GM19452 (cell line): ENCODE measurements at regions not wholly inside any gene's neighbourhood (a gene's known extent, or its start where the extent isn't known, plus 50 kb on each side); places are given as distances from the start of the nearest gene placed in this dataset.

Experiments used
- ATAC-seq: cut with Tn5 transposase; IDR thresholded peaks from one replicate; pipeline ENCODE4 v1.9.1; 2021; ENCODE audit not compliant: unreplicated experiment

DNA sequence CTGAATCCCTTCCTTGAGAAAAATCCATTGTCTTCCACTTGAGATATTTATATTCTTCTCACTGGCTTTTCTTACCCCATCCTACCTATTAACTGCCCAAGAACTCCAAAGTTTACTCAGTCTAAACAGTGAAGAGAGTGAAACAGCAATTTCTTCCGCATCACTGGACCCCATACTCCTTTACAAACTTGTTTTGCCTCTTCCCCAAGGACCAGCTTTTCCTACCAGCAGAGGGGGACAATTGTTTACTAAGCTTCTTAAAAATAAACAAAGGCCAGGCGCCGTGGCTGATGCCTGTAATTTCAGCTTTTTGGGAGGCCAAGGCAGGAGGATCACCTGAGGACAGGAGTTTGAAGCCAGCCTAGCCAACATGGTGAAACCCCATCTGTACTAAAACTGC lies 52.0 kb downstream of the LRATD1 start:
- no peak for ATAC-seq

DNA sequence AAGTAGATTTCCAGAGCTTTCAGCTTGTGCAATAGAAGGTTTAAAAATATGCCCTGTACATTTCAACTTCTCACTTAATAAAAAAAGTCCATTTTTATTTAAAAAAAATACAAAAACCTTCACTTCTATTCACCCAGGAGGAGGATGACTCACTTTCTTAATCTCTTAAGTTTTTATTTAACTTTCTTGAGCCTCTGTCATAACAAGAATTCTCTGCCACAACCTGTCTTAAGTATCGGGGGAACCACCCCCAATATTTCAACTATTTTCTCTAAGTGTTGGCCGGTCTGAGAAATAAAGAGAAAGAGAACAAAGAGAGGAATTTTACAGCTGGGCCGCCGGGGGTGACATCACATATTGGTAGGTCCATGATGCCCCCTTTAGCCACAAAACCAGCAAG lies 58.4 kb downstream of the LRATD1 start:
- ATAC-seq, result no peak

DNA sequence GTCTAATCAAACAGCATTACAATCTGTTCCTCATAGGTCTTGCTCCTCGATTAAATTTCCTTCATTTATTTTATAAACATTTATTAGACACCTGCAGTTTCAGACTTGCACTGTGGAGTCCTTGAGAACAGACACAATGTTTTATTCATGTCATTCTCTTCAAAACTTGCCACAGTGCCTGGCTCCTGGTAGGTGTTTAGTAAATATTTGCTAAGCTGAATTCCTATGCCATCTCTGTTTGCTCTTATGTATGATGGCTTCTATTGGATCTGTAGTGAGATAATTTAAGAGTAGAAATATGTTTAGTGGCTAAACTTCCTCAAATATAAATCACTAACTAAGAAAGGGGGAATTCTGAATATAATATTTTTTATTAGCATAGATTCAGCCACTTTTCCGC lies 61.4 kb downstream of the LRATD1 start:
- ATAC-seq, result no peak

DNA sequence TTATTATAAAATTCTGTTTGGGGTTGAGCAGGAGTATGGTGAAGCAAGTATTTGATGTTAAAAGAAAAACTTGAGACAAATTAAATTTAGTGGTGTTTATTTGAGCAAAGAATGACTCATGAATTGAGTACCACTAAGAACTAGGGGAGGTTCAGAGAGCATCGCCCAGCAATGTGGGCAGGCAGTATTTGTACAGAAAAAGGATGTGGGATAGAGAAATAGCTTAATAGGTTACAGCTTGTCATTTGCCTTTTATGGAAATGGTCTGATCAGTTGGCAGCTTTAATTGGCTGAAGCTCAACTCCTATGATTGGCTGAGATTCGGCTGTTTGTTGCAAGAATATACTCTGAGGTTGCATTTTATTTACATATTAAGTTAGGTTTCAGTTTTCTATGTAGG lies 68.2 kb downstream of the LRATD1 start:
- no peak for ATAC-seq

DNA sequence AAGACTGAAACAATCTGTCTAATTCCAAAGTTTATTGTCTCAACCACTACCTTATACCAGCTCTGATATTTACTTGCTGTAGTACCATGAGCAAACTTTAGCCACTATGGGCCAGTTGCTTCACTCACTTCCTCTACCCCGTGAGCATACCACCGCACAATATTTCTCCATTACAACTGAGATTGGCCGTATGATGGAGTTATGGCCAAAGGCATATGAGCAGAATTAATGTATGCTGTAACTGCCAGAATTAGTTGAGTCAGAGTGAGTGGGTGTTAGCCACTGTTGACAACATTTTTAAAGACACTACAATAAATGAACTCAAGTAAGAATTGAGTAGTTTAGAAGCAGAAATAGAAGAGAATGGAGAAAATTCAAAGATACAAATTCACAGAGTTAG lies 69.7 kb downstream of the LRATD1 start:
- ATAC-seq, result no peak

DNA sequence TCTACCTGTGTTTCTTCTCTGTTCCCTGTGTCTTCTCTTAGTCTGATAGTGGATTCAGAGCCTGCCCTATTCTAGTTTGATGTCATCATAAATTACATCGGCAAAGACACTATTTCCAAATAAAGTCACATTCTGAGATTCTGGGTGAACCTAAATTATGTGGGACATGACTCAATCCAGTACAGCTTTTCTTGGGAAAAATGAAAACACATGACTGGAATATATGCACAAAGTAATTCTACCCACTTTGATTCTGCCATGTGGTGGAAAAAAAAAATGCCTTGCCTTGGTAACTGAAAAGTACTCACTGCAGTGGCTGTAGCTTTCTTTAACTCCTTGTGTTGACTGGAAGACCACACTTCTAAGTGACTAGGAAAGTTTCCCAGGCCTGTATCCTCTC lies 73.7 kb downstream of the LRATD1 start:
- no peak for ATAC-seq

DNA sequence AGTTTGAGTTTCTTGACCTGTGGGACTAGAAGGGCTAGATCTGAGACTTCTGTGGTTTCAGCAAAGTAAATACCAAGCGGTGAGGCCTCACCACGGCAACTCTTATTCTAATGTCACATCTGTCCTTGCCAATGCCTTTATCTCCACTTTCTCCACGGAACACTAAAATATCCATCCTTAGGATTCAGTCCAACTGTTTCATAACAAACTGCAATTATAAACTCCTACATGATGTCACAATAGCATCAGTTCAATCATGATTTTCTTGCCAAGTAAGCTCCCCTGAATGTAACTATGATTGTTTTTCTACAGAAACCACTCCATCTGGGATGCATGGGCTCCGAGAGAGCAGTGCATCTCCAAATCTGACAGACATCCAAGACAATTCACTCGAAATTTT lies 79.6 kb downstream of the LRATD1 start:
- no peak for ATAC-seq

DNA sequence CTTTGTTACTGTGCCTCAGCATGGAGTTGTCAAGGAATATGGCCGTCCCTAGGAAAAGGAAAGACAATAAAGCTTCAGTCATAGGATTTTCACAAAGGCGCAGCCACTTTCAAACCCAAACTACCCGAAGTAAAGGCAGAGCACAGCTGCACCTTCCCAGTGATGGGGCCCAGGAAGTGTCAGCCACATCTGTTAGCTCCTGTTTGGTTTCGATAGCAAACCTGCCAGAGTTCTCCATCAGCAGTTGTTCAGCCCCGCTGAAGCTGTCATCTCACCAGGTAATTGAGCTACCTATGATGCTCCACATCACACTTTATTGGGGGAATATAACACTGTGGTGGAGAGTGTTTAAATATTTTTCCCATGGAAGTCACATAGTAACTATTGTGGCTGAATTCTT lies 80.7 kb downstream of the LRATD1 start:
- ATAC-seq, result no peak

DNA sequence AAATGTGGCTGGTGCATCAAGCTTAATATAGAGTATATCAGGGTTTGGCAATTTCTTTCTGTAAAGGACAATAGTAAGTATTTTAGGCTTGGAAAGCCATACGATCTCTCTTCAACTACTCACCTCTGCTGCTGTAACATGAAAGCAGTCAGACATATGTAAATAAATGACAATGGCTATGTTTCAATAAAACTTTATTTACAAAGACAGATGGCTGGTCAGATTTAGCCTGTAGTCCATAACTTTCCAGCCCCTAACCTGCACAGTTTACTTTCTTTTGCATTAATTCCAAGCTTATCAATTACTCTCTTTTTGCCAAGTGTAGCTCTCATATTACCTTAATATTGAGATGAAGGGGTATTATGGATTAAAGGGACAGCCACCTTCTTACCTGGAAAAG lies 83.1 kb downstream of the LRATD1 start:
- ATAC-seq, result no peak

DNA sequence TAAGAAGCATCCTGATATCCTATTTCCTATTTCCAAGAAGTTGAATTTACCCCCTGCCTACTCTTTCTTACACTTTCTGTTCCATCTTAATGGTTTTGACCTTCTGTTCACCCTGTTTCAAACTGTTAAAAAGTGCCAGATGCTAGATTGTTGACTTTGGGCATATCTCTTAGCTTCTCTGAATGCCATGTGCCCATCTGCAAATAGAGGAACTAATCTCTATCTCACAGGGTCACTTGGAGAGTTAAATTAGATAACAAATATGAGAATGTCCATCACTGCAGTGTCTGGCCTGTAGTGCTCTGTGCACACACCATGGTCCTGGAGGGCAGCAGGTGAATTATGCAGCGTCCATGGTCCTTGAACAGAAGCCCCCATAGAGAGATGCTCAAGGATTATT lies 83.8 kb downstream of the LRATD1 start:
- ATAC-seq, result no peak

DNA sequence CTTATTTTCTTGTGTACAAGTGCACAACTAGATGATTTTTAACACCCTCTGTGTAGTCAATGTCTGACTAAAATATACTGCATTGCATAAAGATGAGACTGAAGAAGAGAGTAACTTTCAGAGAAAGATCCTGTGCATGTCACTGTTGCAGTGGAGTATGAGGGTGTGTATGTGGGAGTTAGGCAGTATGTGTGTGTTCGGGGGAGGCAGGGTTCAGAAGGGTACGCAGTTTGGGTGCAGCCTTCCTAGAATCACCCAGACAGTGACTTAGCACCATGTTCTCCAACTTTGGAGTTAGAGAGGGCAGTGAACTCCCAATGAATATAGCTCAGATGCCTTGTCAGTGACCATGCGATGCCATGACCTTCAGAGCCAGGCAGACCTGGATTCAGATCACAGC lies 84.6 kb downstream of the LRATD1 start:
- no peak for ATAC-seq

DNA sequence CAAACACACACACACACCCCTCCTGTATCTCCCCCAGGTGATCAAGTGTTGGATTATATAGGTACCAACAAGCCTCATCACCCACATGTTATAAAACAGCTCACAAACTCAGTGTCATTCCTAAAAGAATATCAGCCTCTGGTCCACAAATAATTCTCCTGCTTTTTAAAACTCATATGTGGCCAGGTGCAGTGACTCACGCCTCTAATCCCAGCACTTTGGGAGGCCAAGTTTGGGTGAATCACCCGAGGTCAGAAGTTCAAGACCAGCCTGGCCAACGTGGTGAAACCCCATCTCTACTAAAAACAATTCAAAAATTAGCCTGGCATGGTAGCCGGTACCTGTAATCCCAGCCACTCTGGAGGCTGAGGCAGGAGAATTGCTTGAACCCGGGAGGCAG lies 87.8 kb downstream of the LRATD1 start:
- ATAC-seq, result no peak

DNA sequence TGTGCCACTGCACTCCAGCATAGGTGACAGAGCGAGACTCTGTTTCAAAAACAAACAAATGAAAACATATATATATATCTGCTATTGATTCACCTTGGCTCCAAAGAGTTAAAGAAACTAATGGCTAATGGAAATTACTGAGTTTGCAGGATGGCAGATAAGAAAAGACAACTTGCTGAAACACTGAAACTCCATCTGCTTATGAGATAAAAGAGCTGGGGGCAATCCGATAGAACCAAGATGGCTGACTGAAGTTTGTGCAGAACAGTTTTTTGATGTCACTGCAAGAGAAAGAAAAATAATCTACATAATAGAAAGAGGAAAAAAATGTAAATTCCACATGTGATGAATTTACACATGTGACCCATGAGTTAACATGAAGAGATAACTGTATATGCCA lies 88.2 kb downstream of the LRATD1 start:
- ATAC-seq, result no peak

DNA sequence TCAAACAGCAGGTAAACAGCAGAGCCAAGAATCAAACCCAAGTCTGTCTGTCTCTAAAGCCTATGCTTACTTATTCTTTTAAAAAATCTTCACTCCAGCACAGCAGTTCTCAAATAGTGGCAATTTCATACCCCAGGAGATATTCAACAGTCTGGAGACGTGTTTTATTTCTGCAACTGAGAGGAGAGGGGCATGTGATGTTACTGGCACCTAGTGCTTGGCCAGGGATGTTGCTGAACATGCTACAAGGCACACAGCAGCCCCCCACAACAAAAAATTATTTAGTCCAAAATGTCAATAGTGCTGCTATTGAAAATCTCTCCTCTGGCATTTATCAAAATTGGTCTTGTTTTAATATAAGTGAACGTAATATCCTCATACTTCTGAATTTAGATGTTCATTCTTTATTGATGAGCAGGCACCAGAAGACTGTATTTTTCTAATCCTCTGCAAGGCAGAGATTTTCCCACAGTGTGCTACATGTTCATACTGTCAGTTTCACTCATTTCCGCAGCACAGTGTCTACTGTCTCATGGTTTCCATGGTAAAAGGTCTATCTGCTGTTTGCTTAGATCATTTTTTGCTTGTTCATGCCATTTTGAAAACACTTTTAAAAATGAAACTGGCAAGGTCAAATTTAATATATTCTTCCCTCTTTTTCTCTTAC lies 90.5 kb downstream of the LRATD1 start:
- ATAC-seq, result no peak

DNA sequence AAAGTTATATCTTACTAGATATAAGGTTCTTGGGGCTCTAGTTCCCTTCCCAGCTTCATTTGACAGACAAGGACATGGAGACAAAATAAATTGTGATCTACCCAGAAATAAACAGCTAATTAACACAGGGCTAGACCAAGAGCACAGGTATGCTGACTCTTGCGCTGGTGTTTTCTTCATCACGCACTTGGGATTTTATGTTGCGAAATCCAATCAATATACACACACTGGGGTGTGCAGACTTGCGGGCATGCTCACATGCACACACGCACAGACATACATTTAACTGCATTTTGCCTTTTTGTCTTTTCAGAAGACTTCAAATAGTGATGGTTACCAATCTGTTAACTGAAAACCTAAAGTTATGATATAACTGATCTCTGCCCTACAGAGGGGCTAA lies 91.2 kb downstream of the LRATD1 start:
- ATAC-seq, result no peak

DNA sequence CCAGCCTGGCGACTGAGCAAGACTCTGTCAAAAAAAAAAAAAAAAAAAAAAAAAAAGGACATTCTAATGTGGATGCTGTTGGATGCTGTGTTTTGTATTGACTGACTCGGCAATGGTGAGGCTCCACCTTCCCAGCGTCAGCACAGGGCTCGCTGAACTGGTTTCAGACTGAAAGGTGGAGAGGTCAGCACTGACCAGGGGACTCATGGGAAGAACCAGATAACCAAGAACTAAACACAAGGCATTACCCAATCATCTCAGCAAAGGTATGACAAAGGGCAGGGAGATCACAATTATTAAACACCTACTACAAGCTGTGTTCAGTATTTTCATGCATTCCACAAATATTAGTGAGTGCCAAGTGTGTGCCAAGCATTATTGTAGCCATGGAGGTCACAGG lies 103.2 kb downstream of the LRATD1 start:
- ATAC-seq, result no peak

DNA sequence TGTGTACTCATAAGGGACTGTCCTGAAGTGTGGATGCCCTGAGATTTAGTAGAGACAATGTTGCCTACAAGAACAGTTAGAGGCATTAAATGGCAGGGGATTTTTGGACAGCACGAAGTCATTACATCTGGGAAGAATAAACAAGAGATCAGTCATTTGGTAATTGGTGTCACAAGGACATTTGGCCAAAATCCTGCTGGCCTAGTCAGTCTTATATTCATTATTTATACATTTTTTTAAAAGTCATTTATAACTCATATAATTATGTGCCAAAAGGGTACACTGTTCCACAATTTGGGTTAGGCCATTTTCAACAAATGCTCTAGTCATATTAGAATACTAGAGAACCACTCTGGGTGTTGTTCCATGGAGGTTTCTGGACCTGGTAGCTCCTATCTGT lies 104.7 kb downstream of the LRATD1 start:
- ATAC-seq, result no peak

DNA sequence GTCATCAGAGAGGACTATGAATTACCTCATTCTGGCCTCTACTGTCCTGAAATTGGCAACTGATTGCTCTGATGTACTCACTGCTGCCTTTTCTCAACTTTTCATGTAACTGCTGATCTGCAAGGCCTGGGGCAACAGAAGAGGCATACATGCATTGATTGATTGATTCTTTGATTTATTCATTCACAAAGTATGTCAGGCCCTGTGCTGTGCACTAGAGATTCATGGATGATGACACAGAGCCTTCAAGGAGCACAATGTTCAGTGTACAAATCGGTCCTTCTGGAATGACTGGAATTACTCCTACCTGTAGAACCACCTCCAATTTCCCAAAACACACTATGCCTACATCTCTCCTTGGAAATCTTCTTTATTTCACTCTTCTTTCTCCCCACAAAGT lies 111.3 kb downstream of the LRATD1 start:
- no peak for ATAC-seq

DNA sequence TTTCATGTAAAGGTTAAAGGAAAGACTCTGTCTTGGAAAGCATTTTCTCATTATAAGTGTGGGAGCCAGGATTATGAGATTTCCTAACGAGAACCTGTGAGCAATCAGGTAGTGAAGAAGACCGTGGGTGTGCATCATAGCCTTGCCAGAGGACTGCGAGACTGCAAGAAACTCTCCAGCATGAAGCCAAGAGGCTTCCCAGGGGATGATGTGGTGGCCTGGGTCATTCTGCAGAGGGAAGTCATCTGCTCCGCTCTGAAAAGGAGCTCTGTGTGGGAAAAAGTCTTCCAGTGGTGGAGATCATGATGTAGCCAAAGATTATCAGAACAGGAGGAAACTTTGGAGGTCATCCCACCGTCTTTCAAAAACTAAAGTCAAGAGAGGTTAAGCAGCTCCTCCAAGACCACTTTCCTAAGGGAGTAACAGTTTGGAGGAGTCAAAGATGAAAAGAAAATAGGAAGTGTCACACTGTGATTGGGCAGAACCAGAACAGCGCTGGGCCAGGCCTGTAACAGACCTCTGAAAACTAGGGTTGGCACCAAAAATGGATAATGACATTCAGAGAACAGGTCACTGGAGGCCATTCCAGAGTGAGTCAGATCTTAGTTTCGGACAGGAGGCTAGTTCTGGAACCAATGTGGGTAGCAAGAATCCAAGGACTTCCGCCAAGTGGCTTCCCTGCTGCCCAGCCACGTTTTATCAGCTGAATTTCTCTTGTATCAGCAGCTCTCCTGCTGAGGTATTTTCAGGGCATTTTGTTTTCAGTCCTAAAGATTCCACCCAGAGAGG lies 113.0 kb downstream of the LRATD1 start:
- ATAC-seq, result no peak

DNA sequence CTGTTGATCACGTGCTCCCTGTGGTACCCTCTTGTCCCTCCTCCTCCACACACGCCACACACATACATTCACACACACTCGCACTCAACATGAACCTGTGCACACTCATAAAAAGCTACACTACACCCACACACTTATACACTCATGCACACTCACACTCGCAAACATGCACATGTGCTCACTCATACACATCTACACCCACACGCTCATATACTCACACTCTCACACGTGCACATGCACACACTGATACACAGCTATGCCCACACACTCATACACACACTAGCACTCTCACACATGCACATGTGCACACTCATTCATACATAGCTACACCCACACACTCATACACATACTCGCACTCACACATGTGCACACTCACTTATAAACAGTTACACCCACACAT lies 113.6 kb downstream of the LRATD1 start:
- no peak for ATAC-seq

DNA sequence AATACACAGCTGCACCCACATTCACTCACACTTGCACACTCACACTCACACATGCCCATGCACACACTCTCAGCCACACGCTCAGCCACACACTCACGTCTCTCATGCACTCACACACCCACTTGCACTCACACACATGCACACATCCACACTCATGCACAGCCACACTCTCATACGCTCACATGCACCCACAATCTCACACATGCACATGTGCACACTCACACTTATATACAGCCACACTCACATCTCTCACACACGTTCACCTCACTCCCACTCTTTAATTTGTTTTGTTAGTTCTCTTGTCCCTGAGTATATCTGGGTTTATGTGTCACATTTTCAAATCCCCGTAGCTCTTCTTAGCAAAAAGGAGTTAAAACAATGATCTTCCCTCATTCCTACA lies 114.9 kb downstream of the LRATD1 start:
- no peak for ATAC-seq

DNA sequence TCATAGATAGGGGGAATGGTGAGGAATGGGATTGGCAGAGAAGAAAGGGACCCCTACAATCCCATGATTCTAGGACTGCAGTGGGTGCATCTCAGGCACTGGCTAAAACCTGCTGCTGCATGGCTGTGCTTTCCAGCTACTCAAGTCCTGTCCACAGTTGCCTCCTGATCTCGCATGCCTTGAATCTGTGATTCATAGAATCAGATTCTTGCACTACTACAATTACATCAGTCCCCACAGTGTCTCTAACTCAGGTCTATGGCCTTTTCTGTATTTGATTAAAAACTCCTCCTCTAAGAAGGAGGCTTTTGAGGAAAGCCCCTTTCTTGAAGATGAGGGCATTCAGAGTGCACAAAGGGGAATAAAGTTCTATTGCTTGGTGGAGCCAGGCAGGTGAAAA lies 117.4 kb downstream of the LRATD1 start:
- ATAC-seq, result no peak

DNA sequence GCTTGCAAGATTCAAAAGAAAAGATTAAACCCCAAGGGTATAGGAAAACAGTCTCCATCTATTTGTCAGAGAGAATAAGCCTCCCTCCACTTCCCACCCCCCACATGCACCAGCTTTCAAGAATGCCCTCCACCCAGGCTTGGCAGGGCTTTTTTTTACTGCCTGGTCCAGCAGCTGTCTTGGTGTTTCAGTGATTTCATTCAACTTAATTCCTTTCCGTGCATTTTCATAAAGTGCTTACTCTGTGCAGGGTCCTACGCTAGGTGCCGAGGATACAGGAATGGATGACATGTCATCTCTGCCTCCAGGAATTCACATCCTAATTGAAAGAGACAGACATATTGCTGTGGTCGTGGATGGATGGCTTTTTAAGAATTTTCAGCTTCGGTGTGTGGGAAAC lies 117.9 kb downstream of the LRATD1 start:
- ATAC-seq, result no peak
